Nephron progenitor cell (in vitro differentiated cells): ENCODE measurements at regions not wholly inside any gene's neighbourhood (a gene's known extent, or its start where the extent isn't known, plus 50 kb on each side); places are given as distances from the start of the nearest gene placed in this dataset.

Experiments
- DNase-seq: peaks from one replicate; pipeline ENCODE4 v3.0.0; 2021
- H3K27ac Mint-ChIP-seq: 2 replicates; pipeline ENCODE4 v1.8.0; 2021; ENCODE audit warnings: mild to moderate bottlenecking, moderate library complexity, mixed read lengths
- H3K27me3 Mint-ChIP-seq: 2 replicates; pipeline ENCODE4 v1.8.0; 2021; ENCODE audit warnings: mild to moderate bottlenecking, low read depth, mixed read lengths; ENCODE audit not compliant: poor library complexity
- H3K36me3 Mint-ChIP-seq: 2 replicates; pipeline ENCODE4 v1.8.0; 2021; ENCODE audit warnings: low read depth, mixed read lengths
- H3K4me1 Mint-ChIP-seq: 2 replicates; pipeline ENCODE4 v1.8.0; 2021; ENCODE audit warnings: mixed read lengths
- H3K4me3 Mint-ChIP-seq: 2 replicates; pipeline ENCODE4 v1.8.0; 2021; ENCODE audit warnings: mild to moderate bottlenecking, moderate library complexity, mixed read lengths
- H3K9me3 Mint-ChIP-seq: 2 replicates; pipeline ENCODE4 v1.8.0; 2021; ENCODE audit warnings: mild to moderate bottlenecking, moderate library complexity, mixed read lengths
- TF ChIP-seq, protein P1 (sequence below): fragments of 200-600 bp; sonication (generic); IDR thresholded peaks from 2 replicates; pipeline ENCODE4 v1.5.0; 2021; ENCODE audit warnings: antibody characterized with exemption

GRCh38 chr14:84882830-84883229 is 647.1 kb upstream of the FLRT2 start:
- no peaks in the 10 kb centered on the region for H3K4me1 Mint-ChIP-seq
- no peak overlapping the region for H3K27ac Mint-ChIP-seq
- H3K4me3 Mint-ChIP-seq: no peak overlapping the region
- H3K9me3 Mint-ChIP-seq: peaks cover 25% of the 10 kb centered on the region
- no peaks in the 10 kb centered on the region for H3K27me3 Mint-ChIP-seq
- no peaks in the 10 kb centered on the region for H3K36me3 Mint-ChIP-seq
- TF ChIP-seq, protein P1, sequence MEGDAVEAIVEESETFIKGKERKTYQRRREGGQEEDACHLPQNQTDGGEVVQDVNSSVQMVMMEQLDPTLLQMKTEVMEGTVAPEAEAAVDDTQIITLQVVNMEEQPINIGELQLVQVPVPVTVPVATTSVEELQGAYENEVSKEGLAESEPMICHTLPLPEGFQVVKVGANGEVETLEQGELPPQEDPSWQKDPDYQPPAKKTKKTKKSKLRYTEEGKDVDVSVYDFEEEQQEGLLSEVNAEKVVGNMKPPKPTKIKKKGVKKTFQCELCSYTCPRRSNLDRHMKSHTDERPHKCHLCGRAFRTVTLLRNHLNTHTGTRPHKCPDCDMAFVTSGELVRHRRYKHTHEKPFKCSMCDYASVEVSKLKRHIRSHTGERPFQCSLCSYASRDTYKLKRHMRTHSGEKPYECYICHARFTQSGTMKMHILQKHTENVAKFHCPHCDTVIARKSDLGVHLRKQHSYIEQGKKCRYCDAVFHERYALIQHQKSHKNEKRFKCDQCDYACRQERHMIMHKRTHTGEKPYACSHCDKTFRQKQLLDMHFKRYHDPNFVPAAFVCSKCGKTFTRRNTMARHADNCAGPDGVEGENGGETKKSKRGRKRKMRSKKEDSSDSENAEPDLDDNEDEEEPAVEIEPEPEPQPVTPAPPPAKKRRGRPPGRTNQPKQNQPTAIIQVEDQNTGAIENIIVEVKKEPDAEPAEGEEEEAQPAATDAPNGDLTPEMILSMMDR: no peak
- DNase-seq: no peak

GRCh38 chr14:84885061-84885460 is 644.9 kb upstream of the FLRT2 start:
- peaks cover 41% of the 10 kb centered on the region for H3K9me3 Mint-ChIP-seq
- H3K27me3 Mint-ChIP-seq: peaks cover 3% of the 10 kb centered on the region
- no peaks in the 10 kb centered on the region for H3K36me3 Mint-ChIP-seq
- H3K27ac Mint-ChIP-seq: no peak overlapping the region
- no peak for DNase-seq
- no peaks in the 10 kb centered on the region for H3K4me1 Mint-ChIP-seq
- no peak overlapping the region for H3K4me3 Mint-ChIP-seq
- TF ChIP-seq, protein P1: no peak

- Mint-ChIP-seq H3K36me3 (no peaks in the 10 kb centered on the region), H3K4me1 (no peaks in the 10 kb centered on the region), H3K27ac (no peak overlapping the region), H3K4me3 (no peak overlapping the region), H3K9me3 (peaks cover 25% of the 10 kb centered on the region), H3K27me3 (peaks cover 3% of the 10 kb centered on the region)
- TF ChIP-seq, protein P1: no peak
- no peak for DNase-seq
Observed at GRCh38 chr14:84891404-84891803, 638.5 kb upstream of the FLRT2 start.

- TF ChIP-seq, protein P1: no peak
- Mint-ChIP-seq H3K27ac (no peak overlapping the region), H3K4me1 (no peaks in the 10 kb centered on the region), H3K36me3 (no peaks in the 10 kb centered on the region), H3K27me3 (peaks cover under 1% of the 10 kb centered on the region), H3K9me3 (peaks cover under 1% of the 10 kb centered on the region), H3K4me3 (no peak overlapping the region)
- DNase-seq: no peak
Observed at GRCh38 chr14:84894254-84894653, 635.7 kb upstream of the FLRT2 start.

DNA sequence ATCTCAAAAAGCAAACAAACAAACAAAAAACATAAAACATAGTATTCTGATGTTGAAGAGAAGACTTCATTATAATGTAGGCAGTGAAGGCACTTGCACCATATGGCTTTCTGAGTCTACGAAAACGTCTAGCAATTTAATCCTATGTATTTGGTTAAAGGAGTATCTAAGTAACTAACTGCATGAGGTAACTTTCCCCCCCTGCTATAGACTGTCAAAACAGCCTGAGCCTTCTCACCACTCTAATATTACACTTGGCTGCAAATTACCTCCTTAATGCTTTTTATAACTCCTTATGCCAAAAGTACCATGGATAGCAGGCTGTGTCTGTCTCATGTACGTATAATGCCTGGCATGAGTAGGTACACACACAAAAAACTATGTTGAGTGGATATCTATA is 607.6 kb upstream of the FLRT2 start:
- Mint-ChIP-seq H3K27me3 (no peaks in the 10 kb centered on the region), H3K4me1 (peaks cover 8% of the 10 kb centered on the region), H3K36me3 (no peaks in the 10 kb centered on the region), H3K4me3 (no peak overlapping the region), H3K27ac (no peak overlapping the region), H3K9me3 (no peaks in the 10 kb centered on the region)
- TF ChIP-seq, protein P1: no peak
- DNase-seq: no peak

DNA sequence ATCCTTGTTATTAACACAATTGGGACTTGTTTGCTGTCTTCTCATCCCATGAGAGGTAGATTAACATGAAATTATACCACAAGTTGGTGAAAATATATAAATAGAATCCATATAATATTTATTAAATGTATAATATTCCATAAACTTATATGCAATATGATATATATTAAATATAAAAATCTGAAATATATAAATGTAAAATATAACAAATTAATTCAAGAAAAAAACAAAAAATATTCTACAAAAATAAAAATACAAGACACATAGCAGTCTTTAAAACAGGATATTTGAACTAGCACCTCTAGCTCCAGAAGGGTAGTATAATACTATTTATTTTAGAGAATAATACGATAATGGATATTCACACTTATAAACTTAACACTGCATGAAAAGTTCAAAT is 603.3 kb upstream of the FLRT2 start:
- no peaks in the 10 kb centered on the region for H3K36me3 Mint-ChIP-seq
- H3K4me3 Mint-ChIP-seq: no peak overlapping the region
- no peak for DNase-seq
- TF ChIP-seq, protein P1: no peak
- H3K4me1 Mint-ChIP-seq: no peaks in the 10 kb centered on the region
- no peaks in the 10 kb centered on the region for H3K9me3 Mint-ChIP-seq
- no peaks in the 10 kb centered on the region for H3K27me3 Mint-ChIP-seq
- no peak overlapping the region for H3K27ac Mint-ChIP-seq
